ENCODE measurements at regions not wholly inside any gene's neighbourhood (a gene's known extent, or its start where the extent isn't known, plus 50 kb on each side); places are given as distances from the start of the nearest gene placed in this dataset.
"Not testable (repeated sequence)": the region's sequence is repeated elsewhere in the genome, so short reads cannot be mapped to it uniquely, and the experiment has no call there.

DNA sequence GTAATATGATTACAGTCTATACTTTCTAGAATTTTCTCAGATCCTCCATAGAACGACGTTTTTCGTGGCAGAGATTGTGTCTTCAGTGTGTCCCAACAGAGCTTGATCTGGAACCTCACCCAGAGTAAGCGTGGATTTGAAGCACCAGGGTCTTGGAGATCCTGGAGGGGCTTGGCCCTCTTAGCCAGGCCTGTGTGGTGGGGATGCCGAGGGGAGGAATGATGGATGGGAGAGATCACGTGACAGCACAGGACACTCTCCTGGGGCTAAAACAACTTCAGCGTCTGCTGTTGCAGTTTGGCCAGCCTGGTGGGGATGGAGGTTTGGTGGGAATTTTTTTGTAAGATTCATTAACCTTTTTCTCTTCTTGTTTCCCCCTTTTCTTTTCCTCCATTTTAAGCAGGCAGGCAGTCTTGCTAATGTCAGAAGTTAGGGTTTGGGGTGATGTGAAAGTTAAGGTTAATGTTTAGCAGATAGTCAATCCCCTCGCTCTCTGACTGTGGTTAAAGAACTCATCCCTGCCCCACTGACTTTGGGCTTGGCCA is 100.7 kb upstream of the SULF2 start:
- Histone ChIP-seq H3K27me3 (ENCODE audit: control insufficient read depth, insufficient read depth, low read length) (no peaks in the 10 kb centered on the region), H3K9ac (ENCODE audit: low read length) (no peak overlapping the region), H3K4me3 (ENCODE audit: low read depth, low read length) (no peak overlapping the region), H3K36me3 (ENCODE audit: control insufficient read depth, insufficient read depth, low read length) (no peaks in the 10 kb centered on the region), H3K4me1 (ENCODE audit: control insufficient read depth, insufficient read depth, low read length) (no peaks in the 10 kb centered on the region), H3K9me3 (ENCODE audit: control insufficient read depth, insufficient read depth, low read depth, low read length) (no peaks in the 10 kb centered on the region), H3K27ac (ENCODE audit: low read depth, low read length) (no peak overlapping the region)

DNA sequence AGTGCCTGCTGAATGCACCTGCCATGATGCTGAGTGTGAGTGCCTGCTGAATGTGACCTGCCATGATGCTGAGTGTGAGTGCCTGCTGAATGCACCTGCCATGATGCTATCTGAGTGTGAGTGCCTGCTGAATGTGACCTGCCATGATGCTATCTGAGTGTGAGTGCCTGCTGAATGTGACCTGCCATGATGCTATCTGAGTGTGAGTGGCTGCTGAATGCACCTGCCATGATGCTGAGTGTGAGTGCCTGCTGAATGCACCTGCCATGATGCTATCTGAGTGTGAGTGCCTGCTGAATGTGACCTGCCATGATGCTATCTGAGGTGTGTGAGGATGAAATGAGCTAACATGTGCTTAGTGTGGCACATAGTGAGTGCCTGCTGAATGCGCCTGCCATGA is 98.7 kb upstream of the SULF2 start:
- H3K27me3 ChIP-seq (ENCODE audit: control insufficient read depth, insufficient read depth, low read length); H3K4me3 ChIP-seq (ENCODE audit: low read depth, low read length); H3K36me3 ChIP-seq (ENCODE audit: control insufficient read depth, insufficient read depth, low read length); H3K4me1 ChIP-seq (ENCODE audit: control insufficient read depth, insufficient read depth, low read length); H3K9me3 ChIP-seq (ENCODE audit: control insufficient read depth, insufficient read depth, low read depth, low read length); H3K9ac ChIP-seq (ENCODE audit: low read length); H3K27ac ChIP-seq (ENCODE audit: low read depth, low read length): not testable (repeated sequence)

DNA sequence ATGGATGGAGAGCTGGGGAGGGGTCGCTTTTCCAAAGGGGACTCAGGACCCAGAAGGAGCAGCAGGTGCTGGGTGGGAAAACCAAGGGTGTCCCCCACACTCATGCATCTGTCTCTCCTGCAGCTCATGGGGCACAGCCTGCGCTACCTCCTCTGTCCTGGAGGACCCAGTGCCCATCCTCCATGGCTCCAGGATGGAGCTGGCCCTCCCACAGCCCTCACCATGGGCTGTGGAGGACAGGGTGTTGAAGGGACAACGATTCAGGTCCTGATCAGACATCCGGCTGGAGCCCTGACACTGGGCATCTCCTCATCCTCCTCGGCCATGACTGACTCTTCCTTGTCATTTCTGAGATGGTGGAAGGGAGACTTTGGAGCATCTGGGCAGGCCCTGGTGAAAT is 97.9 kb upstream of the SULF2 start:
- Histone ChIP-seq H3K4me1 (ENCODE audit: control insufficient read depth, insufficient read depth, low read length) (no peaks in the 10 kb centered on the region), H3K9ac (ENCODE audit: low read length) (no peak overlapping the region), H3K27ac (ENCODE audit: low read depth, low read length) (no peak overlapping the region), H3K4me3 (ENCODE audit: low read depth, low read length) (no peak overlapping the region), H3K27me3 (ENCODE audit: control insufficient read depth, insufficient read depth, low read length) (no peaks in the 10 kb centered on the region), H3K36me3 (ENCODE audit: control insufficient read depth, insufficient read depth, low read length) (no peaks in the 10 kb centered on the region), H3K9me3 (ENCODE audit: control insufficient read depth, insufficient read depth, low read depth, low read length) (no peaks in the 10 kb centered on the region)

- H3K4me1 ChIP-seq (ENCODE audit: control insufficient read depth, insufficient read depth, low read length): no peaks in the 10 kb centered on the region
- H3K9ac ChIP-seq (ENCODE audit: low read length): no peak overlapping the region
- H3K27me3 ChIP-seq (ENCODE audit: control insufficient read depth, insufficient read depth, low read length): no peaks in the 10 kb centered on the region
- no peaks in the 10 kb centered on the region for H3K9me3 ChIP-seq (ENCODE audit: control insufficient read depth, insufficient read depth, low read depth, low read length)
- no peaks in the 10 kb centered on the region for H3K36me3 ChIP-seq (ENCODE audit: control insufficient read depth, insufficient read depth, low read length)
- no peak overlapping the region for H3K4me3 ChIP-seq (ENCODE audit: low read depth, low read length)
- H3K27ac ChIP-seq (ENCODE audit: low read depth, low read length): no peak overlapping the region
These were observed 94.5 kb upstream of the SULF2 start for GRCh38 chr20:47879771-47880170.

DNA sequence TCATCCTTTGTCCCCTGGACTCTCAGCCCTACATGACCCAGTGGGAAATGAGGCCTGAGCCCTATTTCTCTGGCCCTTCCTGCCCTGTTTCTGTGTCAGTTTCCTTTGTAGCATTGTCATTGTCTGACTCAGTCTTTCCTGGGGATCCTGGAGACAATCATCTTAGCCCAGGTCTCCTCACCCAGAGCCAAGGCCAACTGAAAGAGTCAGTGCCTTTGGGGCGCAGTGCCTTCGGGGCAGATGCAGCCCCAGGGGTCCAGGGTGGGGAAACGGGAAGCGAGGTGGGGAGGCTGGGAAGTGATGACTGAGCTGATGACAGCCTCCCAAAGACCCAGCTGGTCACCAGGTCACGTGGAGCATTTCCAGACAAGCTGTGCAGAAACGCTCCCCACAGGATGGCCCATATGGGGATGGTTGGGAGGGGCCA is 93.3 kb upstream of the SULF2 start:
- no peak overlapping the region for H3K27ac ChIP-seq (ENCODE audit: low read depth, low read length)
- H3K4me3 ChIP-seq (ENCODE audit: low read depth, low read length): no peak overlapping the region
- no peaks in the 10 kb centered on the region for H3K27me3 ChIP-seq (ENCODE audit: control insufficient read depth, insufficient read depth, low read length)
- H3K9ac ChIP-seq (ENCODE audit: low read length): no peak overlapping the region
- no peaks in the 10 kb centered on the region for H3K9me3 ChIP-seq (ENCODE audit: control insufficient read depth, insufficient read depth, low read depth, low read length)
- no peaks in the 10 kb centered on the region for H3K36me3 ChIP-seq (ENCODE audit: control insufficient read depth, insufficient read depth, low read length)
- H3K4me1 ChIP-seq (ENCODE audit: control insufficient read depth, insufficient read depth, low read length): no peaks in the 10 kb centered on the region

DNA sequence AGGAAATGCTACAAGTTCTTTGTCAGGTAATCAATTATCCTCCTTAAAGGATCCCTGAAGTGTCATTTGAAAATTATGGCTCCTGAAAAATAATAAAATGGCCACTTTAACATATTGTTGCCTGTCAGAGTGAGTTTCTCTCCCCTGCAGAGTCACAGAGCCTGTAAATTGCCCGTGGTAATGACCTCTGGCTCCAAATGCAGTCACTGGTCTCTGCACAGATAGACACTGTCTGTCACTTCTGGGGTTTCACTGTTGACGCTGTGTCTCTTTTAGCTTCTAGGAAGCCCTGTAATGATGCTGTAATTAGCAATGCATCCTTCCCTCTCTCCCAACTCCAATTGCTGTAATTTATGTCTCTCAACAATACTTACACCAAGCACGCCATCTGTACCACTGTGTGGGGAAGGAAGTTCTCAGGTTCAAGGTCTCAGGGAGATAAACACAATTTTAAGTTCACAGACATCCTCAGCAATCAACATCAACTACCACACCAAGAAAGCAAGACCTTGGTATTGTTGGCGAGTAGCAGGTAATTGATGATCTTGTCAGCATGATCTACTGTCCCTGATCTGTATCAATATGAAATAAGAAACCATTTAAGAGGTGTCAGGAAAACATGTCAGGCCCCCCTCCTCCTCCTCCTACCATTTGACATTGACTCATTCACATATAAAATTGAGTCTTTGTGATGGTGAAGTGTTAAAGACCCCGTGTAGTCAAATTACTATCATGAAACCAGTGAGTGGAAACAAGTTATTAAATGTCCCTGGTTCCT is 91.2 kb upstream of the SULF2 start:
- Histone ChIP-seq H3K9ac (ENCODE audit: low read length) (no peak overlapping the region), H3K9me3 (ENCODE audit: control insufficient read depth, insufficient read depth, low read depth, low read length) (no peaks in the 10 kb centered on the region), H3K36me3 (ENCODE audit: control insufficient read depth, insufficient read depth, low read length) (no peaks in the 10 kb centered on the region), H3K27ac (ENCODE audit: low read depth, low read length) (no peak overlapping the region), H3K4me1 (ENCODE audit: control insufficient read depth, insufficient read depth, low read length) (no peaks in the 10 kb centered on the region), H3K27me3 (ENCODE audit: control insufficient read depth, insufficient read depth, low read length) (no peaks in the 10 kb centered on the region), H3K4me3 (ENCODE audit: low read depth, low read length) (no peak overlapping the region)

- no peaks in the 10 kb centered on the region for H3K27me3 ChIP-seq (ENCODE audit: control insufficient read depth, insufficient read depth, low read length)
- no peak overlapping the region for H3K27ac ChIP-seq (ENCODE audit: low read depth, low read length)
- H3K4me3 ChIP-seq (ENCODE audit: low read depth, low read length): no peak overlapping the region
- H3K4me1 ChIP-seq (ENCODE audit: control insufficient read depth, insufficient read depth, low read length): no peaks in the 10 kb centered on the region
- no peaks in the 10 kb centered on the region for H3K9me3 ChIP-seq (ENCODE audit: control insufficient read depth, insufficient read depth, low read depth, low read length)
- H3K36me3 ChIP-seq (ENCODE audit: control insufficient read depth, insufficient read depth, low read length): no peaks in the 10 kb centered on the region
- no peak overlapping the region for H3K9ac ChIP-seq (ENCODE audit: low read length)
These were observed 90.2 kb upstream of the SULF2 start for GRCh38 chr20:47875297-47876025.

- Histone ChIP-seq H3K9ac (ENCODE audit: low read length) (no peak overlapping the region), H3K9me3 (ENCODE audit: control insufficient read depth, insufficient read depth, low read depth, low read length) (no peaks in the 10 kb centered on the region), H3K27me3 (ENCODE audit: control insufficient read depth, insufficient read depth, low read length) (no peaks in the 10 kb centered on the region), H3K27ac (ENCODE audit: low read depth, low read length) (no peak overlapping the region), H3K4me3 (ENCODE audit: low read depth, low read length) (no peak overlapping the region), H3K36me3 (ENCODE audit: control insufficient read depth, insufficient read depth, low read length) (no peaks in the 10 kb centered on the region), H3K4me1 (ENCODE audit: control insufficient read depth, insufficient read depth, low read length) (no peaks in the 10 kb centered on the region)
These were observed 87.1 kb upstream of the SULF2 start for GRCh38 chr20:47872341-47872740.

DNA sequence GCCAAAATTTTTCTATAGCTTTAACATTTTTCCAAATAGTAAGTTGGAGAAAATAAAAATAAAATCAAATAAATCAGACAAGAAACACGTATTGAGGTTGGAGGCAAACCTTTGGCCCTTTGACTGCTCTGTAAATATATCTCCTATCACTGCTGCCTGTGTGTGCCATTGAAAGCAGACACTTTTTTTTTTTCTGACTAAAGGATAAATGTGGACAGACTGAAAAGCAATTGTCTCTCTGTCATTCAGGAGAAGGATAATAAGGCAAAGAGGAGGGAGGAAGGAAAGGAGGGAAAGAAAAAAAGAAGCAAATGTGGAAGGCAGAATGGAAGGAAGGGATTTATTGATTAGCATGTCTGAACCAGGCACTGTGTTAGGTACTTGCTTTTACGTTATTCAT is 85.2 kb upstream of the SULF2 start:
- no peaks in the 10 kb centered on the region for H3K9me3 ChIP-seq (ENCODE audit: control insufficient read depth, insufficient read depth, low read depth, low read length)
- H3K27me3 ChIP-seq (ENCODE audit: control insufficient read depth, insufficient read depth, low read length): no peaks in the 10 kb centered on the region
- no peaks in the 10 kb centered on the region for H3K4me1 ChIP-seq (ENCODE audit: control insufficient read depth, insufficient read depth, low read length)
- H3K27ac ChIP-seq (ENCODE audit: low read depth, low read length): no peak overlapping the region
- no peaks in the 10 kb centered on the region for H3K36me3 ChIP-seq (ENCODE audit: control insufficient read depth, insufficient read depth, low read length)
- H3K4me3 ChIP-seq (ENCODE audit: low read depth, low read length): no peak overlapping the region
- H3K9ac ChIP-seq (ENCODE audit: low read length): no peak overlapping the region

- no peaks in the 10 kb centered on the region for H3K4me1 ChIP-seq (ENCODE audit: control insufficient read depth, insufficient read depth, low read length)
- H3K4me3 ChIP-seq (ENCODE audit: low read depth, low read length): no peak overlapping the region
- no peaks in the 10 kb centered on the region for H3K36me3 ChIP-seq (ENCODE audit: control insufficient read depth, insufficient read depth, low read length)
- no peak overlapping the region for H3K9ac ChIP-seq (ENCODE audit: low read length)
- H3K27ac ChIP-seq (ENCODE audit: low read depth, low read length): no peak overlapping the region
- no peaks in the 10 kb centered on the region for H3K9me3 ChIP-seq (ENCODE audit: control insufficient read depth, insufficient read depth, low read depth, low read length)
- no peaks in the 10 kb centered on the region for H3K27me3 ChIP-seq (ENCODE audit: control insufficient read depth, insufficient read depth, low read length)
These were observed 83.5 kb upstream of the SULF2 start for GRCh38 chr20:47868744-47869143.

GRCh38 chr20:47868236-47868635 is 83.0 kb upstream of the SULF2 start:
- no peaks in the 10 kb centered on the region for H3K36me3 ChIP-seq (ENCODE audit: control insufficient read depth, insufficient read depth, low read length)
- H3K9me3 ChIP-seq (ENCODE audit: control insufficient read depth, insufficient read depth, low read depth, low read length): no peaks in the 10 kb centered on the region
- no peaks in the 10 kb centered on the region for H3K27me3 ChIP-seq (ENCODE audit: control insufficient read depth, insufficient read depth, low read length)
- no peak overlapping the region for H3K27ac ChIP-seq (ENCODE audit: low read depth, low read length)
- no peak overlapping the region for H3K4me3 ChIP-seq (ENCODE audit: low read depth, low read length)
- H3K9ac ChIP-seq (ENCODE audit: low read length): no peak overlapping the region
- no peaks in the 10 kb centered on the region for H3K4me1 ChIP-seq (ENCODE audit: control insufficient read depth, insufficient read depth, low read length)
